ENCODE measurements at regions not wholly inside any gene's neighbourhood (a gene's known extent, or its start where the extent isn't known, plus 50 kb on each side); places are given as distances from the start of the nearest gene placed in this dataset.

DNA sequence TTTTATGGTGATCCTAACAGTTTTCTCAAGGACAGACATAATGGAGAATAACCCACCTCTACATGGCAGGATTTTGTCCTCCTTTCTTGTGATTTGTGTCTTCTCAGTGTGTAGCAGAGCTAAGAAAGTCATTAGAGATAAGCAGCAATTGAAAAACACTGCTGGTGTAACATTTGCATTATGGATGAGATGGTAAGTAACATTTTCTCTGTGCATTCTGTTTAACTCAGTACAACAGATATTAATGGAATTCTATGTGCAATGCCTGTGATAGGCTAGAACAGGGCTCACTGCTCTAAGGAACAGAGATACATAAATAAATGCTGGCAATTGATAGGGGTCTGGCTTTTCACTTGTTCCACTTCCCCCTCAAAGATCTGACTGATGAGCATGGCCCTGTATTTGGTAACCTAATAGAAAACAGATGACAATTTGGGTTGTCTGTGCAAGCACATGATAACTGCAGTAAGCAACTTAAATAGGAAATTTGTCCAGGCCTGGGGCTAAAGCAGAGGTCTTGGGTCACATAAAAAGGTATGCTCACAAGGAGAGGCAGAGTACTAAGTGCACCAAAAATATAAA is 560.3 kb upstream of the POM121L12 start:
- TF ChIP-seq EP300 (IDR thresholded peaks at IDR 0.05): no peak
- TF ChIP-seq, protein P1, sequence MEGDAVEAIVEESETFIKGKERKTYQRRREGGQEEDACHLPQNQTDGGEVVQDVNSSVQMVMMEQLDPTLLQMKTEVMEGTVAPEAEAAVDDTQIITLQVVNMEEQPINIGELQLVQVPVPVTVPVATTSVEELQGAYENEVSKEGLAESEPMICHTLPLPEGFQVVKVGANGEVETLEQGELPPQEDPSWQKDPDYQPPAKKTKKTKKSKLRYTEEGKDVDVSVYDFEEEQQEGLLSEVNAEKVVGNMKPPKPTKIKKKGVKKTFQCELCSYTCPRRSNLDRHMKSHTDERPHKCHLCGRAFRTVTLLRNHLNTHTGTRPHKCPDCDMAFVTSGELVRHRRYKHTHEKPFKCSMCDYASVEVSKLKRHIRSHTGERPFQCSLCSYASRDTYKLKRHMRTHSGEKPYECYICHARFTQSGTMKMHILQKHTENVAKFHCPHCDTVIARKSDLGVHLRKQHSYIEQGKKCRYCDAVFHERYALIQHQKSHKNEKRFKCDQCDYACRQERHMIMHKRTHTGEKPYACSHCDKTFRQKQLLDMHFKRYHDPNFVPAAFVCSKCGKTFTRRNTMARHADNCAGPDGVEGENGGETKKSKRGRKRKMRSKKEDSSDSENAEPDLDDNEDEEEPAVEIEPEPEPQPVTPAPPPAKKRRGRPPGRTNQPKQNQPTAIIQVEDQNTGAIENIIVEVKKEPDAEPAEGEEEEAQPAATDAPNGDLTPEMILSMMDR (IDR thresholded peaks at IDR 0.05): no peak

Measured in sigmoid colon (tissue), 4 donors.